ENCODE measurements at regions not wholly inside any gene's neighbourhood (a gene's known extent, or its start where the extent isn't known, plus 50 kb on each side); places are given as distances from the start of the nearest gene placed in this dataset.

DNA sequence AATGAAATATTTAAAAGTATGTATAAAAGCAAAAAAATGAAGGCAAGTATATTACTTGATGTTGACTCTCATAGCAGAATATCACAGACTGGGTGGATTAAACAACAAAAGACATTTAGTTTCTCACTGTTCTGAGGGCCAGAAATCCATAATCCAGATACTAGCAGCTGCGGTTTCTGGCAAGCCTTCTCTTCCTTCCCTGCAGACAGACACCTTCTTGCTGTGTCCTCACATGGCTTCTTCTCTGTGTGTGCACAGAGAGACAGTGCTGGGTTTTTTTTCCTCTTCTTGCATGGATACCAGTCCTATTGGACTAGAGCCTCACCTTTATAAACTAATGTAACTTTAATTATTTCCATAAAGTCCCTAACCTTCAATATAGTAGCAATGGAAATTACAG lies 127.9 kb upstream of the AKR1E2 start:
- DNase-seq (ENCODE audit: low spot score) (no peak), ATAC-seq (no peak)
- no peak overlapping the region for H3K4me3 Mint-ChIP-seq

GRCh38 chr10:4696186-4696585 lies 129.8 kb upstream of the AKR1E2 start:
- CTCF ChIA-PET: no interaction called here
- no peak overlapping the region for H3K4me3 Mint-ChIP-seq
- no peak for DNase-seq (ENCODE audit: low spot score)
- H3K27ac Mint-ChIP-seq: no peak overlapping the region
- peaks cover 4% of the 10 kb centered on the region for H3K4me1 Mint-ChIP-seq
- ATAC-seq: no peak
- POLR2A ChIA-PET: interaction anchor here (0.6 kb wide), 1 partner anchor 1442 kb away, joined by 3 read pairs; no protein-coding TSS in a partner anchor
- no peaks in the 10 kb centered on the region for H3K27me3 Mint-ChIP-seq (ENCODE audit: low read depth)
- H3K36me3 Mint-ChIP-seq: no peaks in the 10 kb centered on the region
- H3K9me3 Mint-ChIP-seq: 0 out of 2 replicates have a peak, but pooled peaks cover 6% of the 10 kb centered on the region
- no peak for TF ChIP-seq ATF3 (CRISPR knock-in tag; conservative IDR thresholded peaks at IDR 0.05)
- TF ChIP-seq ZNF532 (CRISPR knock-in tag; IDR thresholded peaks at IDR 0.05; ENCODE audit: borderline replicate concordance): no peak
- TF ChIP-seq CTCF (IDR thresholded peaks at IDR 0.05): no peak
- TF ChIP-seq, protein P1, sequence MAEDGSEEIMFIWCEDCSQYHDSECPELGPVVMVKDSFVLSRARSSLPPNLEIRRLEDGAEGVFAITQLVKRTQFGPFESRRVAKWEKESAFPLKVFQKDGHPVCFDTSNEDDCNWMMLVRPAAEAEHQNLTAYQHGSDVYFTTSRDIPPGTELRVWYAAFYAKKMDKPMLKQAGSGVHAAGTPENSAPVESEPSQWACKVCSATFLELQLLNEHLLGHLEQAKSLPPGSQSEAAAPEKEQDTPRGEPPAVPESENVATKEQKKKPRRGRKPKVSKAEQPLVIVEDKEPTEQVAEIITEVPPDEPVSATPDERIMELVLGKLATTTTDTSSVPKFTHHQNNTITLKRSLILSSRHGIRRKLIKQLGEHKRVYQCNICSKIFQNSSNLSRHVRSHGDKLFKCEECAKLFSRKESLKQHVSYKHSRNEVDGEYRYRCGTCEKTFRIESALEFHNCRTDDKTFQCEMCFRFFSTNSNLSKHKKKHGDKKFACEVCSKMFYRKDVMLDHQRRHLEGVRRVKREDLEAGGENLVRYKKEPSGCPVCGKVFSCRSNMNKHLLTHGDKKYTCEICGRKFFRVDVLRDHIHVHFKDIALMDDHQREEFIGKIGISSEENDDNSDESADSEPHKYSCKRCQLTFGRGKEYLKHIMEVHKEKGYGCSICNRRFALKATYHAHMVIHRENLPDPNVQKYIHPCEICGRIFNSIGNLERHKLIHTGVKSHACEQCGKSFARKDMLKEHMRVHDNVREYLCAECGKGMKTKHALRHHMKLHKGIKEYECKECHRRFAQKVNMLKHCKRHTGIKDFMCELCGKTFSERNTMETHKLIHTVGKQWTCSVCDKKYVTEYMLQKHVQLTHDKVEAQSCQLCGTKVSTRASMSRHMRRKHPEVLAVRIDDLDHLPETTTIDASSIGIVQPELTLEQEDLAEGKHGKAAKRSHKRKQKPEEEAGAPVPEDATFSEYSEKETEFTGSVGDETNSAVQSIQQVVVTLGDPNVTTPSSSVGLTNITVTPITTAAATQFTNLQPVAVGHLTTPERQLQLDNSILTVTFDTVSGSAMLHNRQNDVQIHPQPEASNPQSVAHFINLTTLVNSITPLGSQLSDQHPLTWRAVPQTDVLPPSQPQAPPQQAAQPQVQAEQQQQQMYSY (CRISPR knock-in tag; IDR thresholded peaks at IDR 0.05): no peak
- TF ChIP-seq, protein P2, sequence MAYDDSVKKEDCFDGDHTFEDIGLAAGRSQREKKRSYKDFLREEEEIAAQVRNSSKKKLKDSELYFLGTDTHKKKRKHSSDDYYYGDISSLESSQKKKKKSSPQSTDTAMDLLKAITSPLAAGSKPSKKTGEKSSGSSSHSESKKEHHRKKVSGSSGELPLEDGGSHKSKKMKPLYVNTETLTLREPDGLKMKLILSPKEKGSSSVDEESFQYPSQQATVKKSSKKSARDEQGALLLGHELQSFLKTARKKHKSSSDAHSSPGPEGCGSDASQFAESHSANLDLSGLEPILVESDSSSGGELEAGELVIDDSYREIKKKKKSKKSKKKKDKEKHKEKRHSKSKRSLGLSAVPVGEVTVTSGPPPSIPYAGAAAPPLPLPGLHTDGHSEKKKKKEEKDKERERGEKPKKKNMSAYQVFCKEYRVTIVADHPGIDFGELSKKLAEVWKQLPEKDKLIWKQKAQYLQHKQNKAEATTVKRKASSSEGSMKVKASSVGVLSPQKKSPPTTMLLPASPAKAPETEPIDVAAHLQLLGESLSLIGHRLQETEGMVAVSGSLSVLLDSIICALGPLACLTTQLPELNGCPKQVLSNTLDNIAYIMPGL (CRISPR knock-in tag; IDR thresholded peaks at IDR 0.05): no peak
- TF ChIP-seq IRF2 (CRISPR knock-in tag; IDR thresholded peaks at IDR 0.05; ENCODE audit: borderline replicate concordance, low read depth): no peak
- TF ChIP-seq ZNF425 (CRISPR knock-in tag; conservative IDR thresholded peaks at IDR 0.05): no peak
- TF ChIP-seq FOXK1 (CRISPR knock-in tag; IDR thresholded peaks at IDR 0.05): no peak
- no peak for TF ChIP-seq JUN (CRISPR knock-in tag; IDR thresholded peaks at IDR 0.05)
- TF ChIP-seq ZNF416 (CRISPR knock-in tag; IDR thresholded peaks at IDR 0.05): no peak
- TF ChIP-seq ATF1 (CRISPR knock-in tag; IDR thresholded peaks at IDR 0.05): no peak
- no peak for TF ChIP-seq GABPB1 (CRISPR knock-in tag; IDR thresholded peaks at IDR 0.05)
- TF ChIP-seq KAT7 (CRISPR knock-in tag; IDR thresholded peaks at IDR 0.05; ENCODE audit: borderline replicate concordance): no peak
- no peak for TF ChIP-seq ELF4 (CRISPR knock-in tag; IDR thresholded peaks at IDR 0.05; ENCODE audit: low read depth)
- no peak for TF ChIP-seq FOXP1 (CRISPR knock-in tag; IDR thresholded peaks at IDR 0.05; ENCODE audit: borderline replicate concordance)
- no peak for TF ChIP-seq NFYB (CRISPR knock-in tag; conservative IDR thresholded peaks at IDR 0.05; ENCODE audit: low read depth)

More for the DNA sequence above, 127.9 kb upstream of the AKR1E2 start:
- Mint-ChIP-seq H3K27me3 (ENCODE audit: low read depth) (no peaks in the 10 kb centered on the region), H3K27ac (no peak overlapping the region), H3K4me1 (peaks cover 5% of the 10 kb centered on the region), H3K9me3 (0 out of 2 replicates have a peak, but pooled peaks cover 6% of the 10 kb centered on the region), H3K36me3 (no peaks in the 10 kb centered on the region)
- ChIA-PET POLR2A (no interaction called here), CTCF (no interaction called here)
- no peak for TF ChIP-seq PREB (CRISPR knock-in tag; IDR thresholded peaks at IDR 0.05; ENCODE audit: borderline replicate concordance)
